IPS DF 19.7 (cell line): ENCODE measurements at regions not wholly inside any gene's neighbourhood (a gene's known extent, or its start where the extent isn't known, plus 50 kb on each side); places are given as distances from the start of the nearest gene placed in this dataset.
"Not testable (repeated sequence)": the region's sequence is repeated elsewhere in the genome, so short reads cannot be mapped to it uniquely, and the experiment has no call there.

ENCODE experiments used
- DNase-seq: peaks from one replicate; pipeline ENCODE4 v3.0.0-alpha.2; 2013; ENCODE audit warnings: low read depth, low spot score

DNA sequence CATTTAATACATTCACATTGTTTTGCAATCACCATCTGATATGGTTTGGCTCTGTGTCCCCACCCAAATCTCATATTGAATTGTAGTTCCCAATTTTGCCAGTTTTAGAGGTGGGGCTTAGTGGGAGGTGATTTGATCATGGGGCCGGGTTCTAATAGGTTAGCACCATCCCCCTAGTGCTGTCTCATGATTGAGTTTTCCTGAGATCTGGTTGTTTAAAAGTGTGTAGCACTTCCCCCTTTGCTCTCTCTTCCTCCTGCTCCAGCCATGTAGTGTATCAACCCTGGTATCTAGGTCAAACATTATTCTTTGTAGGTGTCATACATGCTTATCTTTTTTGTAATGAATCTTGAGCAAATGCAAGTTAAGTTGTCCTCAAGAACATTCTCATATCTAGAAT, 83.3 kb upstream of the KIT start:
- no peak for DNase-seq

DNA sequence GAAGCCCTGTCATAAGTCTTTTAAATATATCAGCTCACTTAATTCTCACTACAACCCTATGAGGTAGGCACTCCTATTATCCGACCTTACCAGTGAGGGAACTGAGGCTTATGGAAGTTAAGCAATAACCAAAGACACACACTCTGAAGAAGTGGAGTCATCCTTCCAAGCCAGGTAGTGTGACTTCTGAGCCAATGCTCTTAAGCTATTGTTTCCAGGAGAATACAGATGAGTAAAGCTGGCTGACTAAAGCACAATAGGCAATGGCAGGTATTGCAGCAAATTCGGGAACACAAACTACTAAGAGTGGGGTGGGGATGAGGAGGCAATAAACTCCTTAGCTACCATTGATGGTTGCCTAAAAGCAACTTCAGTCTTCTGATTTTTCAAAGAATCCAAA, 81.8 kb upstream of the KIT start:
- DNase-seq, result no peak

DNA sequence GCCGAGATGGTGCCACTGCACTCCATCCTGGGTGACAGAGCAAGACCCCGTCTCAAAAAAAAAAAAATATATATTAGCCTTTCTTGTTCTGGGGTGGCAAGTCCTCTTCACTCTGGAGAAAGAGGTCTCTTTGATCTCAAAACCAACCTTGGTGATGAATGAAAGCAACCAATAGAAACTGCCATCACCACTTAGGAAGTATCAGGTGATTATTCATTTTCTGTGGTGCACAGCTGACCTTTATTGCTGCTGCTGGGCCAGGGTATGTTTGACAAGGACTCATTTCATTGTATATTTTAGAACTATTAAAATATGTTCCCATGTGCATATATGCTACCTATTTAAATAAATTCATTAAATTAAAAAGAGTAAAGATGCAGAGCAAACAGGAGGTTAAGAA, 76.0 kb upstream of the KIT start:
- DNase-seq, result no peak

DNA sequence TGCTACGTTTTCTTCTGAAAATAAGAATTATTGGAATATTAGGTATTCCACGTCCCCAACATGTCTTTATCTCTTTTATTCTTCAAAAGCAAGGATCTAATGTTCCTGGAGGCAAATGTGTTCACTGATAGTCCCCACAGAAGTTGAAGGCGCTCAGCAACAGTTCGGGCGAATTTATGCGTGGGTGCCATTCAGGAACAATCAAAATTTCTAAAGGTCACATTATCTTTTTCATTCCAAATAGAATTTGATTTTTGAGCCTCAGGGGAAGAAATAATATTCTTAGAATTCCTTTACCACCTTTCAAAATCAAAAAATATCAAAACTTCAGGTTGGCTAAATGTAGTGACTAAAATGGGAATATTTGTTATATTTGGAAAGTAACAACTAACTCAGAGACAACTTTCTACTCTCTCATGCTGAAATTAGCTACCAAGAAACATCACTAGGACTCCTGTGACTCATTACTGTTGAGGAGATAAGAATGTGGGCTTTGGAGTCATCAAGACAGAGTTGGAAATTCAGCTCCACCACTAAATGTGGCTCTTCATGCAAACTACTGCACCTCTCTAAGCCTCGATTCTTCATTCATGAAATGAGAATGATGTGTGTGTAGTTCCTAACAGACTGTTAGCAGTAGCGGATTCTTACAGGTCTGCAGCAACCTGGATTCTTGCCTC, 72.3 kb upstream of the KIT start:
- no peak for DNase-seq

DNA sequence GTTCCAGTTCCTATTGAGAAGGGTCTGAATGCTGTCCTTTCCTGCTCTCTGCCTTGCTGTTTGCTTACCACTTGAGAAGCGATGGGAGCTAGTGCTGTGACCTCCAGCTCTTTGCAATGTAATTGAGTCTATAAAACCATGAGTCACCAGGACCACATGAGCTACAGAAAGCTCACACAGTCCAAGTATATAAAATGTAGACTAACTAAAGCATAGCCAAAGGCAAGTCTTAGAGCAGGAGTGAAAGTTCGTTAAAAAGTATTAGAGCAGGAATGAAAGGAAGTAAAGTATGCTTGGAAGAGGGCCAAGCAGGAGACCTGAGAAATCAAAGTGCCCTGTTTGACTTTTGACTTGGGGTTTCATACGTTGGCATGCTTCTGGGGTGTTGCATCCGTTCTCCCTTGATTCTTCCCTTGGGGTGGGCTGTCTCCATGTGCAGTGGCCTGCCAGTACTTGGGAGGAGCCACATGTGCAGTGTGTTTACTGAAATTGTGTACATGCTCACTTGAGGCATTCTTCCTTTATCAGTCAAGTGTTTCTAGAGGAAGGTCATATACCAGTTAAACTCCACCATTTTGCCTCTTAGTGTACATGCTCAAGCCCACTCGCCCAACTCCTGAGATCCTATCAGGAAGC, 71.3 kb upstream of the KIT start:
- no peak for DNase-seq

DNA sequence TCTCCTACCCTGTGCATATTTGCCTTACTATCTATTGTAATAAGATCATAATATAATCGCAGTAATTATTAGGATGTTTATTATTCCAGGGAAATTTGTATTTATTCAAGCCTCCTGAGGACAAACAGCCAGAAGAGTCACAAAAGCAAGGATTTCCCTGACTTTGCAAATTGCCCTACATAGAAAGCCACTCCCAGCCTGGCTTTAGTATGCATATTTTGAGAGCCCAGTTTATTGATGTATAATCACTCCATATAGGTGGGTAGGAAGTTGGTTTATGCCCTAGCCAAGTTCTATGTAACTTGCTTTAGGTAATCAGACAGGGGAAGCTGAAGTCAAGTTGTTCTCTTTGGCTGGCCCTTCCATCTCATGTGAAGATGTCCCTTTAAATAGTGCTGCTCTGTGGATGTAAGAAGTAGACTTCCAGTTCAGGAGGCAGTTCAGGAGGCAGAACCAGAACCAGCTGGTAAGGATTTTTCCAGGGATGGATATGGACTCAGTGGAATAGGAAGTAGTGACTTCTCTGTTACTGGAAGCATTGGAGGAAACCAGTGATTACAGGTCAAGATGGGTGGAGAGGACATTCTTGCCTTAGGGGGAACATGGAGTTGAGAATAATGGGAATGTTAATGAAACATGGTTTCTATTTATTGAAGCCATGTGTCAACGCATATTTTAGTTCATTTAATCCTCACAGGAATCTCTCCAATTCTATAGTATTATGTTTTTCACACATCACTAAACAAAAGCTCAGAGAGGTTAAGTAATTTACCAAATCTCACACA, 70.5 kb upstream of the KIT start:
- no peak for DNase-seq

DNA sequence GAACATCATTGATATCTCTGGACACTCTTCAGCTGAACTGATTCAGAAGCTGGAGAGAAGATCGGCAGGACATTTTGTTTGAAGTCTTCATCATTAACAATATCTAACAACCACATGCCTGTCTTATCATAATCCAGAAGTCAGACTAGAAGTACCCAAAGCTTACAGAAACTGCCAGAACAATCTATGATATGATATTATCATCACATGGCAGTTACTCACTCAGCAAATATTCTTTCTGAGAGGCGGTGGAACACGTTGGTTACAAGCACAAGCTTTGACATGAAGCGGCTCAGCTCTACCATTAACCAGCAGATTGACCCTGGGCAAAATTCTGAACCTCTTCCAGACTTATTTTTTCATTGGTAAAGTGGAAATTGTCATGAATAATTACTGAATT, 69.4 kb upstream of the KIT start:
- no peak for DNase-seq

DNA sequence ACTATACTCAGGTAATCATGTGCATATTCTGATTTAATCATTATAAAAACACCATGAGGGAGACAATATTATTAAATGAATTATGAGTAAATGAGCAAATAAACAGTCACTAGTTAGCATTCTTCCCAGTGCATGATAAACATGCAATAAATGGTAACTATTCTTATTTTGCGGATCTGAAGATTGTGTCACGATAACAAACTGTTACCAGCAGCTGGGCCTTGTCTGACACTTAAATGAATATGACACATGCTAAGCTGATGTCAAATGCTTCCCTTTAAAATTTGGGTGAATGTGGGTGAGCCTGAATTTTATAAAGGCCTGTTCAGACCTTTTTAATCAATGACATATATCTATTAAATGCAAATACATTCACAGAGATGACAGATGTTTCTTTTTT, 68.2 kb upstream of the KIT start:
- DNase-seq, result no peak

DNA sequence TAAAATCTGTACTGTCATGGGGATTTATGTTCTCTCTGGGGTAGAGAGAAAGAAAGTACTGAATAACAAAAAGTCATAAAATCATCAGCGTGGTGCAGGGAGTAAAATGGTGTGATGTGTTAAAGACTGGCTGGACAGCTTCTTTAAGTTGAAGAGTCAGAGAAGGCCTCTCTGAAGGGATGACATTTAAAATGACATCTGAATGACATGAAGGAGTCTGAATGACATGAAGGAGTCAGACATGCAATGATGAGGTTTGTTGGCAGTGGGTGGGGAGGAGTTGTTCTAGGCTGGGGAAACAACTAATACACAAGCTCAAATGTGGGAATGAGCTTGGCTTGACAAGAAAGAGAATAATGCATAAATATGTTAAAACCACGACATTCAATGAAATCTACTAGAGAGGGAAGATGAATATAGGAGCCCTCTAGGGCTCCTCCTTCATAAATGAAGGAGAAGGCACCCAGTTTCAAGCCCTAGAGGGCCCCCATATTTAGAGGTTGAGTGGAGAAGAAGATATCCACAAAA, 63.9 kb upstream of the KIT start:
- DNase-seq, result no peak

DNA sequence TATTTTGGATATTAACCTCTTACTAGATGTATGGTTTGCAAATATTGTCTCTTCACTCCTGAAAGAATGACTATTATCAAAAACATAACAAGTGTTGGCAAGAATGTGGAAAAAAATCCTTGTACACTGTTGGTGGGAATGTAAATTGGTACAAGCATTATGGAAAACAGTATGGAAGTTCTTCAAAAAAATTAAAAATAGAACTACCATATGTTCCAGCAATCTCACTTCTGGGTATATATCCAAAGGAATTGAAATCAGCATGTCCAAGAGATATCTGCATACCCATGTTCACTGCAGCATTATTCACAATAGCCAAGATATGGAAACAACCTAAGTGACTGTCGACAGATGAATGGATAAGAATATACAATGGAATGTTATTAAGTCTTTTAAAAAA, 61.6 kb upstream of the KIT start:
- DNase-seq, result no peak

DNA sequence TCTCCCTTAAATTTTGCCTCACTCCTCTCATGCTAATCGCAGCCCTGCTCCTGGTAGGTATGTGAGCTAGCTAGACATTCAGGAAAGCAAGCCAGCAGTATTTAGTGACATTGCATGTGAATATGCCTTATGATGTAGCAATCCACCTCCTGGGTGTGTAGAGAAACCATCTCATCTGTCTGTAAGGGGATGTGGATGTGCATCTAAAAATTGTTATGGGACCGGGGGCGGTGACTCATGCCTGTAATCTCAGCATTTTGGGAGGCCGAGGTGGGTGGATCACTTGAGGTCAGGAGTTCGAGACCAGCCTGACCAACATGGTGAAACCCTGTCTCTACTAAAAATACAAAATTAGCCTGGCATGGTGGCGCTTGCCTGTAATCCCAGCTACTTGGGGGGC, 60.1 kb upstream of the KIT start:
- DNase-seq, result not testable (repeated sequence)

DNA sequence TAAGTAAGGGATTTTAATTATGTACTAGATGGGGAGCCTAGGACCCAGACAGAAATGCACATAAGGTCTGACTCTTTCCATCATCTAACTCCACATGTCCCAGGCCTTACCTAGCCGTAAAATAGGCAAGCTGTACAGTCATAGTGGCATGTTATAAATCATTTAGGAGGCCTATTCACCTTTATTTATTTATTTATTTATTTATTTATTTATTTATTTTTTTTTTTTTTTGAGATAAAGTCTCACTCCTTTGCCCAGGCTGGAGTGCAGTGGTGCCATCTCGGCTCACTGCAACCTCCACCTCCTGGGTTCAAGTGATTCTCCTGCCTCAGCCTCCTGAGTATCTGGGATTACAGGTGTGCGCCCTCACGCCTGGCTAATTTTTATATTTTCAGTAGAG, 55.6 kb upstream of the KIT start:
- not testable (repeated sequence) for DNase-seq

DNA sequence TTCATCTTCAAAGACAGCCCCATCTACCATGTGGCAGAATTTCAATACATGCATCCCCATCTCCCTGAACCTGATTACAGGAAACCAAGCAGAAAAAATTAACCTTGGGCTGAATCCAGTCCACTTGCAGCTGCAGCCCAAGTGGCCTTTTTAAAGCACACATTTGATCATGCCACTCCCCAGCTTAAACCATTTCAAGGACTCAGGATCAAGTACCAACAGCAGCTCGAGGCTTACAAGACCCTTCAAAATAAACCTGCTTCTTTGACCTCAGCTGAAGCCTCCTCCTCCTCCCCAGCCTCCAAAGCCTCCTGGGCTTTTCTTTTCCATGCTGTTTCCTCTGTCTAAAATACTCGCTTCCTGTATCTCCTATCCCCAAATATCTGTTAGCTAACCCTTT, 50.7 kb upstream of the KIT start:
- DNase-seq, result no peak

DNA sequence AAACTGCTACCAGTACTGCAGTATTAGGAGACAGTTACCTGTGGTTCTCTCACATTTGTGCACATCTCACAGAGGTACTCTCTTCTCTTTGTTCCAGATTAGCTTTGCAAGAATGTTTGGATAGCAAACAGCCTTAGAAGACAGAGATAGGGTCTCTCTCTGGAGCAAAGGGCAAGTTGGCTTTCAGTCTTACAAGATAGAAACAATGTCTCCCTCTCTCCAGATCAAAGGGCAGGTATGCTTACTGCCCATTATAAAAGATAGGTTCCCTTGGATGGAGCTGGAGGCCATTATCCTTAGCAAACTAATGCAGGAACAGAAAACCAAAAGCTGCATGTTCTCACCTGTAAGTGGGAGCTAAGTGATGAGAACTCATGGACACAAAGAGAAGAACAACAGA, 50.2 kb upstream of the KIT start:
- no peak for DNase-seq
